Astrocyte (in vitro differentiated cells and primary cell): ENCODE measurements at regions not wholly inside any gene's neighbourhood (a gene's known extent, or its start where the extent isn't known, plus 50 kb on each side); places are given as distances from the start of the nearest gene placed in this dataset.

Experiments
- DNase-seq: peaks from one replicate; pipeline ENCODE4 v3.0.0-alpha.2; 2010; ENCODE audit warnings: low read depth
- FAIRE-seq: peaks from 2 replicates; lab custom pipeline; 2011; peaks lifted over from hg19 to GRCh38; lab: Jason Lieb, UNC
- H2AFZ ChIP-seq: 2 replicates; pipeline ENCODE4 v1.6.0; 2012; ENCODE audit warnings: low read depth, low read length, inconsistent platforms
- H3K27ac ChIP-seq: 2 replicates; pipeline ENCODE4 v1.5.1; 2011; ENCODE audit warnings: low read depth, low read length, inconsistent platforms
- H3K27me3 ChIP-seq: 2 replicates; pipeline ENCODE4 v1.6.0; 2011; ENCODE audit warnings: low read length, inconsistent platforms; ENCODE audit not compliant: insufficient read depth
- H3K36me3 ChIP-seq: 2 replicates; pipeline ENCODE4 v1.5.1; 2011; ENCODE audit warnings: low read length, inconsistent platforms; ENCODE audit not compliant: insufficient read depth
- H3K4me1 ChIP-seq: 2 replicates; pipeline ENCODE4 v1.5.1; 2011; ENCODE audit warnings: low read length, inconsistent platforms; ENCODE audit not compliant: insufficient read depth
- H3K4me2 ChIP-seq: 2 replicates; pipeline ENCODE4 v1.6.0; 2012; ENCODE audit warnings: low read length, inconsistent platforms
- H3K4me3 ChIP-seq: 2 replicates; pipeline ENCODE4 v1.5.1; 2011; ENCODE audit warnings: low read depth, mild to moderate bottlenecking, low read length, inconsistent platforms; ENCODE audit not compliant: insufficient read depth
- H3K79me2 ChIP-seq: 2 replicates; pipeline ENCODE4 v1.6.0; 2012; ENCODE audit warnings: mild to moderate bottlenecking, low read length, inconsistent platforms; ENCODE audit not compliant: insufficient read depth
- H3K9ac ChIP-seq: 2 replicates; pipeline ENCODE4 v1.6.0; 2012; ENCODE audit warnings: mild to moderate bottlenecking, low read length, inconsistent platforms
- H3K9me3 ChIP-seq: 2 replicates; pipeline ENCODE4 v1.5.1; 2012; ENCODE audit warnings: low read depth, mild to moderate bottlenecking, low read length, inconsistent platforms; ENCODE audit not compliant: insufficient read depth
- H4K20me1 ChIP-seq: 2 replicates; pipeline ENCODE4 v1.6.0; 2012; ENCODE audit warnings: low read length, inconsistent platforms; ENCODE audit not compliant: insufficient read depth
- H3K27ac Mint-ChIP-seq: one replicate; pipeline ENCODE4 v1.8.0; 2021; ENCODE audit warnings: mild to moderate bottlenecking, mixed read lengths; ENCODE audit not compliant: unreplicated experiment
- H3K27me3 Mint-ChIP-seq: one replicate; pipeline ENCODE4 v1.8.0; 2021; ENCODE audit warnings: low read depth, mixed read lengths; ENCODE audit not compliant: unreplicated experiment
- H3K36me3 Mint-ChIP-seq: one replicate; pipeline ENCODE4 v1.8.0; 2021; ENCODE audit warnings: low read depth, mixed read lengths; ENCODE audit not compliant: unreplicated experiment
- H3K4me1 Mint-ChIP-seq: one replicate; pipeline ENCODE4 v1.8.0; 2021; ENCODE audit warnings: low read depth, mixed read lengths; ENCODE audit not compliant: unreplicated experiment
- H3K4me3 Mint-ChIP-seq: one replicate; pipeline ENCODE4 v1.8.0; 2021; ENCODE audit warnings: mild to moderate bottlenecking, moderate library complexity, mixed read lengths; ENCODE audit not compliant: unreplicated experiment
- H3K9me3 Mint-ChIP-seq: one replicate; pipeline ENCODE4 v1.8.0; 2021; ENCODE audit warnings: mild to moderate bottlenecking, mixed read lengths; ENCODE audit not compliant: unreplicated experiment
- CTCF ChIP-seq: IDR thresholded peaks from 2 replicates; pipeline ENCODE4 v1.5.1; 2011; ENCODE audit warnings: low read depth, mild to moderate bottlenecking, inconsistent platforms, low read length, moderate library complexity; ENCODE audit not compliant: insufficient read depth
- EZH2 ChIP-seq: IDR thresholded peaks from 2 replicates; pipeline ENCODE4 v1.6.1; 2012; ENCODE audit warnings: mild to moderate bottlenecking, low read length, inconsistent platforms; ENCODE audit not compliant: insufficient read depth

GRCh38 chr9:80841888-80842287, 847.5 kb downstream of the TLE1 start:
- Histone ChIP-seq H3K27ac (no peak overlapping the region), H3K27me3 (no peaks in the 10 kb centered on the region), H3K4me1 (no peaks in the 10 kb centered on the region), H2AFZ (no peak overlapping the region), H3K4me3 (no peak overlapping the region), H3K36me3 (no peaks in the 10 kb centered on the region), H3K79me2 (no peaks in the 10 kb centered on the region), H3K4me2 (no peak overlapping the region), H3K9me3 (no peaks in the 10 kb centered on the region), H3K9ac (no peak overlapping the region), H4K20me1 (no peaks in the 10 kb centered on the region)
- no peaks in the 10 kb centered on the region for H3K36me3 Mint-ChIP-seq
- no peaks in the 10 kb centered on the region for H3K9me3 Mint-ChIP-seq
- DNase-seq (no peak), FAIRE-seq (no peak)
- no peak overlapping the region for H3K27ac Mint-ChIP-seq
- H3K4me1 Mint-ChIP-seq = peaks cover 21% of the 10 kb centered on the region
- no peaks in the 10 kb centered on the region for H3K27me3 Mint-ChIP-seq
- TF ChIP-seq CTCF (no peak), EZH2 (no peak)
- no peak overlapping the region for H3K4me3 Mint-ChIP-seq

- FAIRE-seq (no peak), DNase-seq (peak; percentile 82)
- no peaks in the 10 kb centered on the region for H3K9me3 ChIP-seq
- Mint-ChIP-seq H3K27me3 (no peaks in the 10 kb centered on the region), H3K9me3 (no peaks in the 10 kb centered on the region), H3K4me1 (peaks cover 21% of the 10 kb centered on the region), H3K27ac (peak overlapping the region; percentile 17), H3K36me3 (no peaks in the 10 kb centered on the region), H3K4me3 (no peak overlapping the region)
- H3K27ac ChIP-seq = no peak overlapping the region
- TF ChIP-seq CTCF (no peak), EZH2 (no peak)
- no peaks in the 10 kb centered on the region for H4K20me1 ChIP-seq
- H2AFZ ChIP-seq = no peak overlapping the region
- H3K9ac ChIP-seq = no peak overlapping the region
- H3K4me1 ChIP-seq = no peaks in the 10 kb centered on the region
- H3K4me3 ChIP-seq = no peak overlapping the region
- H3K27me3 ChIP-seq = no peaks in the 10 kb centered on the region
- H3K36me3 ChIP-seq = no peaks in the 10 kb centered on the region
- no peak overlapping the region for H3K4me2 ChIP-seq
- no peaks in the 10 kb centered on the region for H3K79me2 ChIP-seq
These were observed 849.3 kb downstream of the TLE1 start for GRCh38 chr9:80839821-80840675.

- no peak overlapping the region for H3K4me3 ChIP-seq
- no peaks in the 10 kb centered on the region for H4K20me1 ChIP-seq
- H3K36me3 Mint-ChIP-seq = no peaks in the 10 kb centered on the region
- no peak overlapping the region for H3K9ac ChIP-seq
- no peaks in the 10 kb centered on the region for H3K79me2 ChIP-seq
- no peak overlapping the region for H3K4me3 Mint-ChIP-seq
- no peaks in the 10 kb centered on the region for H3K4me1 ChIP-seq
- FAIRE-seq (no peak), DNase-seq (no peak)
- no peaks in the 10 kb centered on the region for H3K9me3 Mint-ChIP-seq
- no peak overlapping the region for H3K27ac ChIP-seq
- TF ChIP-seq CTCF (no peak), EZH2 (no peak)
- H3K27me3 Mint-ChIP-seq = no peaks in the 10 kb centered on the region
- no peak overlapping the region for H3K27ac Mint-ChIP-seq
- no peaks in the 10 kb centered on the region for H3K36me3 ChIP-seq
- no peaks in the 10 kb centered on the region for H3K27me3 ChIP-seq
- H2AFZ ChIP-seq = no peak overlapping the region
- H3K4me1 Mint-ChIP-seq = peaks cover 11% of the 10 kb centered on the region
- H3K4me2 ChIP-seq = no peak overlapping the region
- no peaks in the 10 kb centered on the region for H3K9me3 ChIP-seq
These were observed 853.3 kb downstream of the TLE1 start for GRCh38 chr9:80836013-80836412.
